ENCODE measurements at regions not wholly inside any gene's neighbourhood (a gene's known extent, or its start where the extent isn't known, plus 50 kb on each side); places are given as distances from the start of the nearest gene placed in this dataset.

GRCh38 chr3:127391436-127392155, 103.8 kb upstream of the PRR20G start:
- Histone ChIP-seq H3K27me3 (ENCODE audit: insufficient read depth, low read length) (no peaks in the 10 kb centered on the region), H3K79me2 (ENCODE audit: insufficient read depth, low read length) (no peaks in the 10 kb centered on the region), H4K20me1 (ENCODE audit: insufficient read depth) (no peaks in the 10 kb centered on the region), H3K36me3 (ENCODE audit: control insufficient read depth in 1 of 2, insufficient read depth in 2 of 2, low read length in 2 of 2) (no peaks in the 10 kb centered on the region), H3K4me3 (replicated peaks in 1 of 2; ENCODE audit: low read depth in 1 of 2, low read length in 2 of 2) (no peak overlapping the region), H3K4me1 (ENCODE audit: control insufficient read depth in 1 of 2, insufficient read depth in 2 of 2, low read length in 2 of 2) (peaks cover 3 to 19% of the 10 kb centered on the region in 2 experiments; a peak in 3 of 4 replicates), H3K4me2 (ENCODE audit: low read length) (no peak overlapping the region), H3K9ac (ENCODE audit: low read length) (no peak overlapping the region), H2AFZ (ENCODE audit: low read depth, low read length, poor library complexity, severe bottlenecking) (no peak overlapping the region), H3K9me2 (ENCODE audit: insufficient read depth) (no peaks in the 10 kb centered on the region), H3K9me3 (ENCODE audit: control insufficient read depth in 1 of 2, insufficient read depth in 1 of 2, low read depth in 1 of 2, low read length in 2 of 2) (no peaks in the 10 kb centered on the region), H3K27ac (ENCODE audit: low read depth, low read length) (no peak overlapping the region)
- CTCF ChIA-PET: interaction anchor here (0.8 to 1.2 kb wide), 2 partner anchors 17 to 153 kb away, joined by 3 to 5 read pairs; no protein-coding TSS in a partner anchor
- ATAC-seq (no peak), DNase-seq (ENCODE audit: low read depth, low spot score) (no peak)
- TF ChIP-seq ZNF274 (IDR thresholded peaks at IDR 0.05; ENCODE audit: low read depth, low read length) (no peak), CTCF (IDR thresholded peaks at IDR 0.05 in 2 of 3, conservative IDR thresholded peaks at IDR 0.05 in 1 of 3; ENCODE audit: borderline replicate concordance in 1 of 3, insufficient read depth in 1 of 3, low read depth in 2 of 3, low read length in 2 of 3) (no peak), MAX (IDR thresholded peaks at IDR 0.05) (no peak), FOSL1 (IDR thresholded peaks at IDR 0.05; ENCODE audit: low read depth) (no peak), ZBTB33 (IDR thresholded peaks at IDR 0.05; ENCODE audit: extremely low read depth, insufficient replicate concordance, low read length) (no peak), CBX3 (IDR thresholded peaks at IDR 0.05; ENCODE audit: low read depth) (no peak), SRF (IDR thresholded peaks at IDR 0.05; ENCODE audit: low read depth) (no peak), CEBPB (IDR thresholded peaks at IDR 0.05; ENCODE audit: low read depth) (no peak)
- no TSS peak for BruUV-seq (replicated peaks)
- intact Hi-C loops (cut with micrococcal nuclease): no loop called here
- RAD21 ChIA-PET (ENCODE audit: low non-redundant PET in 1 of 2, low total read pairs in 2 of 2, uncharacterized antibody in 2 of 2, unreplicated experiment in 2 of 2): no interaction called here
- POLR2A ChIA-PET: no interaction called here

Measured in HCT116 (cell line).